GM12891 (cell line): ENCODE measurements at regions not wholly inside any gene's neighbourhood (a gene's known extent, or its start where the extent isn't known, plus 50 kb on each side); places are given as distances from the start of the nearest gene placed in this dataset.

Source experiments
- POLR2A ChIP-seq: IDR thresholded peaks from 2 replicates; pipeline ENCODE4 v1.6.1; 2011; ENCODE audit warnings: low read depth, low read length, control low read depth
- POLR2AphosphoS5 ChIP-seq: IDR thresholded peaks from 2 replicates; pipeline ENCODE4 v1.6.1; 2011; ENCODE audit warnings: low read depth, low read length, control low read depth
- SPI1 ChIP-seq: IDR thresholded peaks from 2 replicates; pipeline ENCODE4 v1.6.1; 2011; ENCODE audit warnings: low read depth, low read length, control low read depth
- TAF1 ChIP-seq: IDR thresholded peaks from 2 replicates; pipeline ENCODE4 v1.6.1; 2011; ENCODE audit warnings: low read depth, low read length, control low read depth

DNA sequence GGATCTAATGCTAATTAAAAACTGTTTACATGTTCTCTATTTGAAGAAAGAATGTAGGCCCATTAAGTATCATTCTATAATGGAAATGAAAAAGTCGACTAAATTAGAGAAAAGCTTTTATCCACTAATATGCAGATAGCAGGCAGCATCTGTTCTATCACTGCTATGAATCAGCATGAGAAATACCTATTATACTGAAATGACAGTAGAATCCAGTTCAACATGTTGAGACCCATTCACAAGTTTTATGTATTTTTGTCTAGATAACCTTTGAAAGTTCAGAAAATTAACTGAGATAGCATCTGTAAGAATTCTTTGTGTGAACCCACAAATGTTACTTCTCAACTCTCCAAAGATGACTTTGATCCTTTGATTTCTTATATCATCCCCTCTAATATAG is 1254.4 kb upstream of the ADGRL3 start:
- TF ChIP-seq POLR2A (no peak), SPI1 (no peak), TAF1 (no peak), POLR2AphosphoS5 (no peak)
